Hypothalamus (tissue), 51 donors: ENCODE measurements at regions not wholly inside any gene's neighbourhood (a gene's known extent, or its start where the extent isn't known, plus 50 kb on each side); places are given as distances from the start of the nearest gene placed in this dataset.

Experiments
- DNase-seq, 51 donors: peaks; one replicate each; lab custom pipeline; 2025; lab: John Stamatoyannopoulos, UW

GRCh38 chr10:130771491-130771946, 540.0 kb downstream of the TCERG1L start:
- no peak for DNase-seq

GRCh38 chr10:130772056-130772455, 539.5 kb downstream of the TCERG1L start:
- DNase-seq = no peak

- DNase-seq = no peak
These were observed 538.8 kb downstream of the TCERG1L start for GRCh38 chr10:130772676-130773075.

- DNase-seq = no peak
These were observed 537.6 kb downstream of the TCERG1L start for GRCh38 chr10:130773941-130774340.

- no peak for DNase-seq
These were observed 536.6 kb downstream of the TCERG1L start for GRCh38 chr10:130774871-130775270.

GRCh38 chr10:130775311-130775710, 536.2 kb downstream of the TCERG1L start:
- no peak for DNase-seq

GRCh38 chr10:130776724-130777123, 534.8 kb downstream of the TCERG1L start:
- no peak for DNase-seq

- no peak for DNase-seq
These were observed 533.9 kb downstream of the TCERG1L start for GRCh38 chr10:130777507-130778165.

- DNase-seq = no peak
These were observed 533.4 kb downstream of the TCERG1L start for GRCh38 chr10:130778166-130778545.

GRCh38 chr10:130780763-130781162, 530.8 kb downstream of the TCERG1L start:
- no peak for DNase-seq

- no peak for DNase-seq
These were observed 530.3 kb downstream of the TCERG1L start for GRCh38 chr10:130781206-130781605.

- DNase-seq = no peak
These were observed 529.9 kb downstream of the TCERG1L start for GRCh38 chr10:130781623-130782022.

- DNase-seq = no peak
These were observed 529.1 kb downstream of the TCERG1L start for GRCh38 chr10:130782467-130782866.

- no peak for DNase-seq
These were observed 527.2 kb downstream of the TCERG1L start for GRCh38 chr10:130784326-130784725.

- DNase-seq = no peak
These were observed 525.1 kb downstream of the TCERG1L start for GRCh38 chr10:130786365-130786966.

- no peak for DNase-seq
These were observed 524.3 kb downstream of the TCERG1L start for GRCh38 chr10:130787243-130787642.

GRCh38 chr10:130787821-130788220, 523.7 kb downstream of the TCERG1L start:
- DNase-seq = no peak

- no peak for DNase-seq
These were observed 521.2 kb downstream of the TCERG1L start for GRCh38 chr10:130790339-130790738.

GRCh38 chr10:130792096-130792845, 519.2 kb downstream of the TCERG1L start:
- DNase-seq = no peak

- no peak for DNase-seq
These were observed 515.7 kb downstream of the TCERG1L start for GRCh38 chr10:130795819-130796218.

GRCh38 chr10:130799532-130799931, 512.0 kb downstream of the TCERG1L start:
- no peak for DNase-seq

GRCh38 chr10:130800281-130800680, 511.2 kb downstream of the TCERG1L start:
- no peak for DNase-seq
